Adipocyte (in vitro differentiated cells): ENCODE measurements at regions not wholly inside any gene's neighbourhood (a gene's known extent, or its start where the extent isn't known, plus 50 kb on each side); places are given as distances from the start of the nearest gene placed in this dataset.
"Not testable (repeated sequence)": the region's sequence is repeated elsewhere in the genome, so short reads cannot be mapped to it uniquely, and the experiment has no call there.

Experiments used
- DNase-seq: peaks from one replicate; pipeline ENCODE4 v3.0.0-alpha.2; 2015; ENCODE audit warnings: low read depth
- H3K27me3 ChIP-seq: replicated peaks from 2 replicates; pipeline ENCODE4 v1.7.0; 2013; ENCODE audit warnings: mild to moderate bottlenecking, low read length, moderate library complexity; ENCODE audit not compliant: control insufficient read depth, insufficient read depth
- H3K36me3 ChIP-seq: 2 replicates; pipeline ENCODE4 v1.7.0; 2013; ENCODE audit warnings: low read length, mild to moderate bottlenecking, moderate library complexity; ENCODE audit not compliant: control insufficient read depth, insufficient read depth, severe bottlenecking
- H3K4me1 ChIP-seq: 2 replicates; pipeline ENCODE4 v1.7.0; 2013; ENCODE audit warnings: mild to moderate bottlenecking, low read length, moderate library complexity; ENCODE audit not compliant: control insufficient read depth, insufficient read depth
- H3K4me3 ChIP-seq: 2 replicates; pipeline ENCODE4 v1.7.0; 2013; ENCODE audit warnings: mild to moderate bottlenecking, low read length, moderate library complexity
- H3K9ac ChIP-seq: 2 replicates; pipeline ENCODE4 v1.7.0; 2013; ENCODE audit warnings: mild to moderate bottlenecking, low read length, moderate library complexity
- H3K9me3 ChIP-seq: 2 replicates; pipeline ENCODE4 v1.7.0; 2013; ENCODE audit warnings: mild to moderate bottlenecking, low read length, moderate library complexity; ENCODE audit not compliant: control insufficient read depth

- H3K36me3 ChIP-seq: no peaks in the 10 kb centered on the region
- peaks cover 15% of the 10 kb centered on the region for H3K27me3 ChIP-seq
- H3K9ac ChIP-seq: no peak overlapping the region
- H3K4me3 ChIP-seq: no peak overlapping the region
- H3K4me1 ChIP-seq: no peaks in the 10 kb centered on the region
- no peak for DNase-seq
- H3K9me3 ChIP-seq: peaks cover 10% of the 10 kb centered on the region
These were observed 121.6 kb upstream of the SDK1 start for GRCh38 chr7:3179456-3179855.

GRCh38 chr7:3180604-3181003 is 120.4 kb upstream of the SDK1 start:
- DNase-seq: no peak
- no peaks in the 10 kb centered on the region for H3K4me1 ChIP-seq
- peaks cover 10% of the 10 kb centered on the region for H3K9me3 ChIP-seq
- H3K9ac ChIP-seq: no peak overlapping the region
- peaks cover 16% of the 10 kb centered on the region for H3K27me3 ChIP-seq
- no peak overlapping the region for H3K4me3 ChIP-seq
- H3K36me3 ChIP-seq: no peaks in the 10 kb centered on the region

GRCh38 chr7:3182055-3182454 is 119.0 kb upstream of the SDK1 start:
- DNase-seq, H3K4me3 ChIP-seq, H3K36me3 ChIP-seq, H3K9ac ChIP-seq, H3K4me1 ChIP-seq: not testable (repeated sequence)
- H3K9me3 ChIP-seq: peaks cover 10% of the 10 kb centered on the region
- peaks cover 16% of the 10 kb centered on the region for H3K27me3 ChIP-seq

GRCh38 chr7:3187444-3188040 is 113.5 kb upstream of the SDK1 start:
- H3K36me3 ChIP-seq: no peaks in the 10 kb centered on the region
- no peak for DNase-seq
- H3K9ac ChIP-seq: no peak overlapping the region
- H3K27me3 ChIP-seq: peaks cover 16% of the 10 kb centered on the region
- no peaks in the 10 kb centered on the region for H3K4me1 ChIP-seq
- peaks cover 10% of the 10 kb centered on the region for H3K9me3 ChIP-seq
- no peak overlapping the region for H3K4me3 ChIP-seq

GRCh38 chr7:3188946-3189345 is 112.1 kb upstream of the SDK1 start:
- no peaks in the 10 kb centered on the region for H3K9me3 ChIP-seq
- H3K9ac ChIP-seq: no peak overlapping the region
- H3K4me3 ChIP-seq: no peak overlapping the region
- peaks cover 16% of the 10 kb centered on the region for H3K27me3 ChIP-seq
- H3K36me3 ChIP-seq: no peaks in the 10 kb centered on the region
- H3K4me1 ChIP-seq: no peaks in the 10 kb centered on the region
- no peak for DNase-seq

- Histone ChIP-seq H3K4me1 (no peaks in the 10 kb centered on the region), H3K27me3 (peaks cover 11% of the 10 kb centered on the region), H3K4me3 (no peak overlapping the region), H3K9me3 (peaks cover 3% of the 10 kb centered on the region), H3K9ac (no peak overlapping the region), H3K36me3 (no peaks in the 10 kb centered on the region)
- DNase-seq: no peak
These were observed 109.5 kb upstream of the SDK1 start for GRCh38 chr7:3191548-3191947.

GRCh38 chr7:3192669-3193068 is 108.4 kb upstream of the SDK1 start:
- H3K4me1 ChIP-seq: no peaks in the 10 kb centered on the region
- H3K4me3 ChIP-seq: no peak overlapping the region
- H3K36me3 ChIP-seq: no peaks in the 10 kb centered on the region
- H3K9me3 ChIP-seq: peaks cover 3% of the 10 kb centered on the region
- no peak for DNase-seq
- peaks cover 11% of the 10 kb centered on the region for H3K27me3 ChIP-seq
- H3K9ac ChIP-seq: no peak overlapping the region

- no peak overlapping the region for H3K4me3 ChIP-seq
These were observed 107.5 kb upstream of the SDK1 start for GRCh38 chr7:3193379-3194120.

GRCh38 chr7:3194501-3195141 is 106.4 kb upstream of the SDK1 start:
- no peaks in the 10 kb centered on the region for H3K4me1 ChIP-seq
- no peak overlapping the region for H3K4me3 ChIP-seq
- no peak for DNase-seq
- no peaks in the 10 kb centered on the region for H3K27me3 ChIP-seq
- H3K9me3 ChIP-seq: peaks cover 9% of the 10 kb centered on the region
- H3K9ac ChIP-seq: no peak overlapping the region
- H3K36me3 ChIP-seq: no peaks in the 10 kb centered on the region

More at GRCh38 chr7:3193379-3194120, 107.5 kb upstream of the SDK1 start:
- peaks cover 7% of the 10 kb centered on the region for H3K27me3 ChIP-seq
- H3K36me3 ChIP-seq: no peaks in the 10 kb centered on the region
- peaks cover 4% of the 10 kb centered on the region for H3K9me3 ChIP-seq
- no peak overlapping the region for H3K9ac ChIP-seq
- H3K4me1 ChIP-seq: no peaks in the 10 kb centered on the region
- no peak for DNase-seq

- Histone ChIP-seq H3K27me3 (no peaks in the 10 kb centered on the region), H3K4me1 (no peaks in the 10 kb centered on the region), H3K9me3 (peaks cover 9% of the 10 kb centered on the region), H3K9ac (no peak overlapping the region), H3K36me3 (no peaks in the 10 kb centered on the region), H3K4me3 (no peak overlapping the region)
- no peak for DNase-seq
These were observed 105.9 kb upstream of the SDK1 start for GRCh38 chr7:3195160-3195559.

- H3K4me3 ChIP-seq: no peak overlapping the region
- no peaks in the 10 kb centered on the region for H3K27me3 ChIP-seq
- no peak for DNase-seq
- H3K9me3 ChIP-seq: peaks cover 9% of the 10 kb centered on the region
- no peaks in the 10 kb centered on the region for H3K4me1 ChIP-seq
- no peaks in the 10 kb centered on the region for H3K36me3 ChIP-seq
- H3K9ac ChIP-seq: no peak overlapping the region
These were observed 104.2 kb upstream of the SDK1 start for GRCh38 chr7:3196629-3197400.
